Thyroid gland (tissue), 4 donors: ENCODE measurements at regions not wholly inside any gene's neighbourhood (a gene's known extent, or its start where the extent isn't known, plus 50 kb on each side); places are given as distances from the start of the nearest gene placed in this dataset.

ENCODE experiments used
- DNase-seq, 2 donors: peaks; one replicate each; pipeline ENCODE4 v3.0.0-alpha.2; 2019
- H3K27ac ChIP-seq, 3 donors: fragments of 200-600 bp; sonication (generic); 1 replicate in 2 of 3; 2 replicates in 1 of 3; pipeline ENCODE4 v1.5.1; 2016 to 2019; ENCODE audit warnings: mild to moderate bottlenecking in 1 of 3, moderate library complexity in 1 of 3
- H3K27me3 ChIP-seq: fragments of 200-600 bp; sonication (generic); one replicate; pipeline ENCODE4 v1.5.1; 2019
- H3K36me3 ChIP-seq, 2 donors: fragments of 200-600 bp; sonication (generic); one replicate each; pipeline ENCODE4 v1.5.1; 2016 to 2019
- H3K4me1 ChIP-seq, 2 donors: fragments of 200-600 bp; sonication (generic); one replicate each; pipeline ENCODE4 v1.5.1; 2017 to 2019
- H3K4me3 ChIP-seq, 3 donors: fragments of 200-600 bp; sonication (generic); replicated peaks in 1 of 3; 1 replicate in 2 of 3; 2 replicates in 1 of 3; pipeline ENCODE4 v1.5.1; 2016; ENCODE audit warnings: mild to moderate bottlenecking in 1 of 3
- H3K9me3 ChIP-seq: fragments of 200-600 bp; sonication (generic); one replicate; pipeline ENCODE4 v1.5.1; 2017
- CTCF ChIP-seq, 6 experiments: fragments of 200-600 bp in 3 of 6; fragments of 450-650 bp in 3 of 6; sonication (generic) in 3 of 6; IDR thresholded peaks; one replicate each; pipeline ENCODE4 v1.5.1; 2016 to 2019; ENCODE audit warnings: antibody characterized with exemption in 6 of 6, mild to moderate bottlenecking in 2 of 6, inconsistent platforms in 1 of 6, moderate library complexity in 1 of 6
- POLR2A ChIP-seq, 2 donors: fragments of 450-650 bp; IDR thresholded peaks; one replicate each; pipeline ENCODE4 v1.6.1; 2017; ENCODE audit warnings: antibody characterized with exemption in 2 of 2, mild to moderate bottlenecking in 2 of 2, moderate library complexity in 1 of 2
- WGBS, 2 donors: methylation state at CpG; one replicate each; pipeline ENCODE4 v1.1.5; 2017; 5-methylcytosine and 5-hydroxymethylcytosine counted together
- intact Hi-C: fragments of 100-400 bp; cut with DNase I; formaldehyde crosslinking; loops from one replicate; pipeline ENCODE4 v1.15.1; 2023

GRCh38 chr10:61153771-61154170, 209.8 kb upstream of the RHOBTB1 start:
- Histone ChIP-seq H3K27me3 (no peaks in the 10 kb centered on the region), H3K36me3 (no peaks in the 10 kb centered on the region), H3K27ac (no peak overlapping the region), H3K4me1 (peaks cover 0 to 3% of the 10 kb centered on the region in 2 donors), H3K4me3 (no peak overlapping the region), H3K9me3 (no peaks in the 10 kb centered on the region)
- WGBS, 2 donors: 26 to 36% methylated on average over 3 of the region's 3 CpGs
- intact Hi-C loops: no loop called here
- TF ChIP-seq POLR2A (IDR thresholded peaks at IDR 0.05) (no peak), CTCF (IDR thresholded peaks at IDR 0.05) (no peak)
- peak in 1 of 2 donors; percentile 3 for DNase-seq

GRCh38 chr10:61151059-61151458, 207.1 kb upstream of the RHOBTB1 start:
- Histone ChIP-seq H3K27ac (no peak overlapping the region), H3K27me3 (no peaks in the 10 kb centered on the region), H3K4me1 (no peaks in the 10 kb centered on the region), H3K9me3 (no peaks in the 10 kb centered on the region), H3K4me3 (no peak overlapping the region), H3K36me3 (no peaks in the 10 kb centered on the region)
- 96 to 98% methylated on average over 1 of the region's 1 CpG for WGBS, 2 donors
- intact Hi-C loops: no loop called here
- DNase-seq: no peak
- TF ChIP-seq POLR2A (IDR thresholded peaks at IDR 0.05) (no peak), CTCF (IDR thresholded peaks at IDR 0.05) (no peak)

GRCh38 chr10:61148451-61148850, 204.5 kb upstream of the RHOBTB1 start:
- TF ChIP-seq POLR2A (IDR thresholded peaks at IDR 0.05): no peak
- no peak for TF ChIP-seq CTCF (IDR thresholded peaks at IDR 0.05)
- Histone ChIP-seq H3K27me3 (no peaks in the 10 kb centered on the region), H3K36me3 (no peaks in the 10 kb centered on the region), H3K9me3 (no peaks in the 10 kb centered on the region), H3K27ac (no peak overlapping the region), H3K4me3 (no peak overlapping the region), H3K4me1 (no peaks in the 10 kb centered on the region)
- no peak for DNase-seq
- intact Hi-C loops: no loop called here

- Histone ChIP-seq H3K4me3 (no peak overlapping the region), H3K27me3 (no peaks in the 10 kb centered on the region), H3K4me1 (no peaks in the 10 kb centered on the region), H3K27ac (no peak overlapping the region), H3K9me3 (no peaks in the 10 kb centered on the region), H3K36me3 (no peaks in the 10 kb centered on the region)
- intact Hi-C loops: no loop called here
- DNase-seq: no peak
- no peak for TF ChIP-seq POLR2A (IDR thresholded peaks at IDR 0.05)
- no peak for TF ChIP-seq CTCF (IDR thresholded peaks at IDR 0.05)
- WGBS, 2 donors: 86 to 93% methylated on average over 1 of the region's 1 CpG
These were observed 199.0 kb upstream of the RHOBTB1 start for GRCh38 chr10:61142987-61143386.

GRCh38 chr10:61140765-61141392, 196.9 kb upstream of the RHOBTB1 start:
- intact Hi-C loops: no loop called here
- H3K27me3 ChIP-seq: no peaks in the 10 kb centered on the region
- WGBS, 2 donors: 28 to 29% methylated on average over 7 of the region's 7 CpGs
- H3K27ac ChIP-seq: no peak overlapping the region
- peak; percentile 17 for DNase-seq
- no peaks in the 10 kb centered on the region for H3K4me1 ChIP-seq
- no peaks in the 10 kb centered on the region for H3K36me3 ChIP-seq
- TF ChIP-seq POLR2A (IDR thresholded peaks at IDR 0.05) (no peak), CTCF (IDR thresholded peaks at IDR 0.05) (peak in 5 of 6 experiments; percentile 22 to 74 (median 65))
- H3K9me3 ChIP-seq: no peaks in the 10 kb centered on the region
- H3K4me3 ChIP-seq: no peak overlapping the region
